HepG2 (cell line): ENCODE measurements at regions not wholly inside any gene's neighbourhood (a gene's known extent, or its start where the extent isn't known, plus 50 kb on each side); places are given as distances from the start of the nearest gene placed in this dataset.

Source experiments
- ATAC-seq: fragments of 200-7000 bp; cut with Tn5 transposase; 3 replicates; pipeline ENCODE4 v1.9.1; 2020; ENCODE audit warnings: mild to moderate bottlenecking, moderate library complexity
- BruUV-seq: library from RNA; stranded (reverse); fragments of 400-500 nt; replicated peaks from 2 replicates; lab custom pipeline; 2021; lab: Mats Ljungman, UMichigan
- CTCF ChIA-PET: fragments of 300-600 bp; formaldehyde crosslinking; extraction: SDS; loops from one replicate; lab custom pipeline; 2021; ENCODE audit warnings: low total read pairs, inconsistent platforms, low intra/inter-chr PET ratio; lab: Yijun Ruan, JAX
- POLR2A ChIA-PET: fragments of 350-600 bp; sonication (Branson Sonifier 250); formaldehyde crosslinking; loops from one replicate; lab custom pipeline; 2020; ENCODE audit warnings: antibody characterized with exemption, inconsistent platforms; lab: Yijun Ruan, JAX
- DNase-seq: peaks from one replicate; pipeline ENCODE4 v3.0.0-alpha.2; 2015; ENCODE audit warnings: low spot score
- FAIRE-seq: peaks from 3 replicates; lab custom pipeline; 2011; peaks lifted over from hg19 to GRCh38; lab: Jason Lieb, UNC
- H2AFZ ChIP-seq: one replicate; pipeline ENCODE4 v1.6.1; 2011; ENCODE audit warnings: low read length, inconsistent platforms
- H3K27ac ChIP-seq: fragments of 300-600 bp; 3 replicates; pipeline ENCODE4 v1.8.0; 2011; ENCODE audit warnings: mixed run types, mild to moderate bottlenecking, mixed read lengths, low read length, inconsistent platforms; ENCODE audit not compliant: insufficient read depth; ENCODE audit errors: extremely low read length
- H3K27me3 ChIP-seq, 2 experiments: fragments of 200-600 bp in 1 of 2; 2 replicates in 1 of 2; 3 replicates in 1 of 2; pipeline versions ENCODE4 v1.6.0 to v1.8.0; 2011; ENCODE audit warnings: low read length in 2 of 2, mild to moderate bottlenecking in 2 of 2, moderate library complexity in 2 of 2, inconsistent platforms in 1 of 2; ENCODE audit not compliant: insufficient read depth in 2 of 2, control insufficient read depth in 1 of 2
- H3K36me3 ChIP-seq, 2 experiments: fragments of 200-600 bp in 1 of 2; replicated peaks in 1 of 2; 2 replicates in 1 of 2; 3 replicates in 1 of 2; pipeline versions ENCODE4 v1.5.1 to v1.8.0; 2011; ENCODE audit warnings: low read length in 2 of 2, inconsistent platforms in 1 of 2; ENCODE audit not compliant: insufficient read depth in 2 of 2, control insufficient read depth in 1 of 2
- H3K4me1 ChIP-seq: 2 replicates; pipeline ENCODE4 v1.5.1; 2012; ENCODE audit warnings: low read length, inconsistent platforms; ENCODE audit not compliant: insufficient read depth
- H3K4me2 ChIP-seq: 2 replicates; pipeline ENCODE4 v1.6.0; 2011; ENCODE audit warnings: low read depth, low read length, inconsistent platforms
- H3K4me3 ChIP-seq, 3 experiments: fragments of 200-600 bp in 1 of 3; sonication (generic), shearing (Covaris generic) in 1 of 3; replicated peaks in 1 of 3; 2 replicates each; pipeline ENCODE4 v1.5.1; 2011 to 2016; ENCODE audit warnings: low read length in 3 of 3, inconsistent platforms in 2 of 3, low read depth in 2 of 3, mild to moderate bottlenecking in 2 of 3, control low read depth in 1 of 3, mixed read lengths in 1 of 3; ENCODE audit not compliant: insufficient read depth in 1 of 3
- H3K79me2 ChIP-seq: one replicate; pipeline ENCODE4 v1.6.1; 2011; ENCODE audit warnings: low read length, inconsistent platforms; ENCODE audit not compliant: insufficient read depth
- H3K9ac ChIP-seq: 2 replicates; pipeline ENCODE4 v1.6.0; 2011; ENCODE audit warnings: mild to moderate bottlenecking, low read depth, low read length, inconsistent platforms; ENCODE audit not compliant: insufficient read depth
- H3K9me3 ChIP-seq: 2 replicates; pipeline ENCODE4 v1.5.1; 2012; ENCODE audit warnings: mild to moderate bottlenecking, low read length
- H4K20me1 ChIP-seq: 2 replicates; pipeline ENCODE4 v1.6.0; 2011; ENCODE audit warnings: inconsistent platforms, mild to moderate bottlenecking, low read length, moderate library complexity; ENCODE audit not compliant: insufficient read depth
- FOXA3 ChIP-seq: IDR thresholded peaks from 2 replicates; pipeline ENCODE4 v1.6.1; 2016; ENCODE audit warnings: missing genetic modification reagents, missing compliant biosample characterization
- FOXO4 ChIP-seq: sonication (generic); formaldehyde crosslinking; conservative IDR thresholded peaks from 2 replicates; pipeline ENCODE4 v1.8.1; 2023; ENCODE audit warnings: missing genetic modification reagents
- IRF9 ChIP-seq: sonication (generic); formaldehyde crosslinking; IDR thresholded peaks from 2 replicates; pipeline ENCODE4 v1.8.0; 2022; ENCODE audit warnings: missing genetic modification reagents, mild to moderate bottlenecking, borderline replicate concordance
- PHF20 ChIP-seq: sonication (generic); formaldehyde crosslinking; IDR thresholded peaks from 2 replicates; pipeline ENCODE4 v1.5.0; 2020; ENCODE audit warnings: mild to moderate bottlenecking, missing genetic modification reagents
- PREB ChIP-seq: sonication (generic); formaldehyde crosslinking; IDR thresholded peaks from 2 replicates; pipeline ENCODE4 v1.4.0; 2020; ENCODE audit warnings: missing genetic modification reagents
- PRPF4 ChIP-seq: fragments of 200-400 bp; formaldehyde crosslinking; IDR thresholded peaks from 2 replicates; pipeline ENCODE4 v1.6.1; 2016; ENCODE audit warnings: low read length, low read depth; ENCODE audit not compliant: poor library complexity, severe bottlenecking
- SSRP1 ChIP-seq: IDR thresholded peaks from 2 replicates; pipeline ENCODE4 v1.6.1; 2016; ENCODE audit warnings: control low read depth
- ZNF513 ChIP-seq: sonication (generic); formaldehyde crosslinking; conservative IDR thresholded peaks from 2 replicates; pipeline ENCODE4 v1.5.0; 2020; ENCODE audit warnings: missing genetic modification reagents
- ZNF543 ChIP-seq: sonication (generic); formaldehyde crosslinking; IDR thresholded peaks from 2 replicates; pipeline ENCODE4 v1.4.0; 2020; ENCODE audit warnings: mild to moderate bottlenecking, missing genetic modification reagents
- ZNF569 ChIP-seq: sonication (generic); formaldehyde crosslinking; IDR thresholded peaks from 2 replicates; pipeline ENCODE4 v1.5.0; 2020; ENCODE audit warnings: mild to moderate bottlenecking, missing genetic modification reagents, moderate library complexity, borderline replicate concordance
- ZNF615 ChIP-seq: sonication (generic); formaldehyde crosslinking; IDR thresholded peaks from 2 replicates; pipeline ENCODE4 v1.5.0; 2020; ENCODE audit warnings: mild to moderate bottlenecking, missing genetic modification reagents, borderline replicate concordance
- ZNF800 ChIP-seq: sonication (generic); formaldehyde crosslinking; IDR thresholded peaks from 2 replicates; pipeline ENCODE4 v1.4.0; 2020; ENCODE audit warnings: missing genetic modification reagents
- WGBS: methylation state at CpG from one replicate; pipeline ENCODE4 v1.1.6; 2017; ENCODE audit warnings: low lambda C conversion rate; 5-methylcytosine and 5-hydroxymethylcytosine counted together
- in situ Hi-C: cut with HindIII; loops from 2 replicates; pipeline ENCODE4 v1.10.0; 2017; ENCODE audit warnings: low pct_unique_long_range_greater_than_20kb; ENCODE audit not compliant: extremely low pct_ligation_motif_present
- intact Hi-C: fragments of 100-400 bp; cut with micrococcal nuclease; formaldehyde crosslinking; loops from one replicate; pipeline ENCODE4 v1.10.0; 2022; ENCODE audit not compliant: unreplicated experiment

GRCh38 chr12:41122894-41123293, 65.2 kb upstream of the PDZRN4 start:
- in situ Hi-C loops (no loop called here), intact Hi-C loops (no loop called here)
- no peak for FAIRE-seq
- Histone ChIP-seq H3K9me3 (no peaks in the 10 kb centered on the region), H3K79me2 (no peaks in the 10 kb centered on the region), H3K4me3 (no peak overlapping the region), H3K27me3 (no peaks in the 10 kb centered on the region), H3K36me3 (no peaks in the 10 kb centered on the region), H4K20me1 (no peaks in the 10 kb centered on the region), H3K4me1 (no peaks in the 10 kb centered on the region), H3K9ac (no peak overlapping the region), H2AFZ (peak overlapping the region; percentile 15), H3K27ac (no peak overlapping the region)
- CTCF ChIA-PET: no interaction called here
- DNase-seq: no peak
- 0% methylated on average over 3 of the region's 3 CpGs for WGBS
- no TSS peak for BruUV-seq
- ATAC-seq: no peak
- POLR2A ChIA-PET: no interaction called here
- TF ChIP-seq ZNF569: no peak
- TF ChIP-seq SSRP1 (CRISPR knock-in tag): no peak
- no peak for TF ChIP-seq ZNF615 (CRISPR knock-in tag)
- TF ChIP-seq, all 625 proteins: peak for 0
- H3K4me2 ChIP-seq: no peak overlapping the region

GRCh38 chr12:41123871-41124270, 64.2 kb upstream of the PDZRN4 start:
- DNase-seq (no peak), ATAC-seq (no peak), FAIRE-seq (no peak)
- Histone ChIP-seq H3K27ac (no peak overlapping the region), H3K4me2 (no peak overlapping the region), H3K9me3 (no peaks in the 10 kb centered on the region), H3K4me1 (no peaks in the 10 kb centered on the region), H3K9ac (no peak overlapping the region), H3K4me3 (no peak overlapping the region), H4K20me1 (no peaks in the 10 kb centered on the region), H3K36me3 (no peaks in the 10 kb centered on the region), H2AFZ (no peak overlapping the region), H3K27me3 (no peaks in the 10 kb centered on the region), H3K79me2 (no peaks in the 10 kb centered on the region)
- POLR2A ChIA-PET: no interaction called here
- CTCF ChIA-PET: no interaction called here
- BruUV-seq: no TSS peak
- intact Hi-C loops: no loop called here
- 0% methylated on average over 1 of the region's 1 CpG for WGBS
- in situ Hi-C loops: no loop called here
- TF ChIP-seq ZNF513 (CRISPR knock-in tag) (no peak), ZNF800 (CRISPR knock-in tag) (no peak), PREB (CRISPR knock-in tag) (no peak), PHF20 (no peak), IRF9 (CRISPR knock-in tag) (no peak), PRPF4 (no peak), FOXA3 (CRISPR knock-in tag) (no peak), FOXO4 (no peak), ZNF543 (CRISPR knock-in tag) (no peak)
